Nucleus accumbens (tissue), 56 donors: ENCODE measurements at regions not wholly inside any gene's neighbourhood (a gene's known extent, or its start where the extent isn't known, plus 50 kb on each side); places are given as distances from the start of the nearest gene placed in this dataset.
A peak's percentile ranks its signal among the peaks of the same experiment; 100 is the strongest.
"Not testable (repeated sequence)": the region's sequence is repeated elsewhere in the genome, so short reads cannot be mapped to it uniquely, and the experiment has no call there.

ENCODE experiments used
- DNase-seq, 56 donors: peaks; one replicate each; lab custom pipeline; 2025; lab: John Stamatoyannopoulos, UW

- DNase-seq: peak in 4 of 56 donors; percentile 0 to 14 (median 5)
Measured at GRCh38 chr14:43755707-43756106, 751.4 kb downstream of the FSCB start.

- no peak for DNase-seq
Measured at GRCh38 chr14:43754838-43755237, 752.2 kb downstream of the FSCB start.

GRCh38 chr14:43745746-43746145, 761.3 kb downstream of the FSCB start:
- DNase-seq: no peak

GRCh38 chr14:43735932-43736331, 771.2 kb downstream of the FSCB start:
- no peak for DNase-seq

- DNase-seq: no peak
Measured at GRCh38 chr14:43729143-43729542, 777.9 kb downstream of the FSCB start.

- no peak for DNase-seq
Measured at GRCh38 chr14:43706900-43707299, 800.2 kb downstream of the FSCB start.

- not testable (repeated sequence) for DNase-seq
Measured at GRCh38 chr14:43698561-43699284, 808.4 kb downstream of the FSCB start.

GRCh38 chr14:43697003-43697402, 810.1 kb downstream of the FSCB start:
- DNase-seq: no peak

GRCh38 chr14:43692706-43693105, 814.4 kb downstream of the FSCB start:
- DNase-seq: no peak

- no peak for DNase-seq
Measured at GRCh38 chr14:43687921-43688320, 819.2 kb downstream of the FSCB start.

GRCh38 chr14:43677581-43677980, 829.5 kb downstream of the FSCB start:
- DNase-seq: no peak

GRCh38 chr14:43674273-43674672, 832.8 kb downstream of the FSCB start:
- no peak for DNase-seq

GRCh38 chr14:43671716-43672485, 835.2 kb downstream of the FSCB start:
- DNase-seq: no peak

- DNase-seq: no peak
Measured at GRCh38 chr14:43669355-43669754, 837.7 kb downstream of the FSCB start.

GRCh38 chr14:43665570-43666267, 841.4 kb downstream of the FSCB start:
- DNase-seq: no peak

GRCh38 chr14:43655194-43655593, 851.9 kb downstream of the FSCB start:
- DNase-seq: not testable (repeated sequence)

GRCh38 chr14:43651896-43652295, 855.2 kb downstream of the FSCB start:
- no peak for DNase-seq

- no peak for DNase-seq
Measured at GRCh38 chr14:43651185-43651787, 855.8 kb downstream of the FSCB start.

GRCh38 chr14:43649508-43649907, 857.6 kb downstream of the FSCB start:
- no peak for DNase-seq

- no peak for DNase-seq
Measured at GRCh38 chr14:43647302-43647701, 859.8 kb downstream of the FSCB start.

- DNase-seq: no peak
Measured at GRCh38 chr14:43640718-43641267, 866.3 kb downstream of the FSCB start.
